GM23248 (cell line): ENCODE measurements at regions not wholly inside any gene's neighbourhood (a gene's known extent, or its start where the extent isn't known, plus 50 kb on each side); places are given as distances from the start of the nearest gene placed in this dataset.
A peak's percentile ranks its signal among the peaks of the same experiment; 100 is the strongest.

Experiments used
- DNase-seq: peaks from one replicate; pipeline ENCODE4 v3.0.0-alpha.2; 2015
- H2AFZ ChIP-seq: fragments of 200-600 bp; sonication (generic); 2 replicates; pipeline ENCODE4 v1.6.1; 2016; ENCODE audit warnings: antibody characterized with exemption
- H3F3A ChIP-seq: fragments of 200-600 bp; sonication (generic); 2 replicates; pipeline ENCODE4 v1.6.1; 2016; ENCODE audit warnings: mild to moderate bottlenecking, antibody characterized with exemption, mixed run types; ENCODE audit not compliant: insufficient read depth
- H3K27ac ChIP-seq: fragments of 200-600 bp; sonication (generic); 2 replicates; pipeline ENCODE4 v1.5.1; 2016; ENCODE audit warnings: mild to moderate bottlenecking
- H3K27me3 ChIP-seq: fragments of 200-600 bp; sonication (generic); replicated peaks from 2 replicates; pipeline ENCODE4 v1.6.1; 2016; ENCODE audit warnings: mild to moderate bottlenecking; ENCODE audit not compliant: insufficient read depth
- H3K36me3 ChIP-seq: fragments of 200-600 bp; sonication (generic); 2 replicates; pipeline ENCODE4 v1.6.1; 2016; ENCODE audit warnings: low read depth, mild to moderate bottlenecking
- H3K4me1 ChIP-seq: fragments of 200-600 bp; sonication (generic); 2 replicates; pipeline ENCODE4 v1.6.1; 2016; ENCODE audit warnings: mild to moderate bottlenecking; ENCODE audit not compliant: insufficient read depth
- H3K4me2 ChIP-seq: fragments of 200-600 bp; sonication (generic); one replicate; pipeline ENCODE4 v1.6.1; 2016; ENCODE audit warnings: mild to moderate bottlenecking; ENCODE audit not compliant: unreplicated experiment
- H3K4me3 ChIP-seq: fragments of 200-600 bp; sonication (generic); 2 replicates; pipeline ENCODE4 v1.5.1; 2016; ENCODE audit warnings: mild to moderate bottlenecking
- H3K79me2 ChIP-seq: fragments of 200-600 bp; sonication (generic); 2 replicates; pipeline ENCODE4 v1.6.1; 2016; ENCODE audit warnings: mild to moderate bottlenecking; ENCODE audit not compliant: insufficient read depth
- H3K9ac ChIP-seq: fragments of 200-600 bp; sonication (generic); 2 replicates; pipeline ENCODE4 v1.6.1; 2016; ENCODE audit warnings: mild to moderate bottlenecking
- H3K9me2 ChIP-seq: fragments of 200-600 bp; sonication (generic); 2 replicates; pipeline ENCODE4 v1.6.1; 2016; ENCODE audit warnings: mixed run types, mild to moderate bottlenecking, moderate library complexity; ENCODE audit not compliant: insufficient read depth
- H3K9me3 ChIP-seq: fragments of 200-600 bp; sonication (generic); one replicate; pipeline ENCODE4 v1.6.1; 2017; ENCODE audit warnings: low read depth
- H4K20me1 ChIP-seq: fragments of 200-600 bp; sonication (generic); 2 replicates; pipeline ENCODE4 v1.6.0; 2016; ENCODE audit not compliant: insufficient read depth
- EZH2 ChIP-seq: fragments of 200-600 bp; sonication (generic); IDR thresholded peaks from 2 replicates; pipeline ENCODE4 v1.6.1; 2018; ENCODE audit warnings: antibody characterized with exemption, mild to moderate bottlenecking; ENCODE audit not compliant: insufficient read depth, poor library complexity, severe bottlenecking
- EZH2phosphoT487 ChIP-seq: fragments of 200-600 bp; sonication (generic); IDR thresholded peaks from 2 replicates; pipeline ENCODE4 v1.6.1; 2018; ENCODE audit warnings: antibody characterized with exemption, moderate library complexity, mild to moderate bottlenecking, low read depth; ENCODE audit not compliant: insufficient read depth
- WGBS, 2 experiments: methylation state at CpG; one replicate each; pipeline ENCODE4 v1.1.6; 2015 to 2017; ENCODE audit warnings: low lambda C conversion rate in 2 of 2, low coverage in 1 of 2; ENCODE audit errors: missing lambda C conversion rate in 2 of 2; 5-methylcytosine and 5-hydroxymethylcytosine counted together
- in situ Hi-C: fragments of 300-500 bp; cut with MboI; formaldehyde crosslinking; loops from 2 replicates; pipeline ENCODE4 v1.15.0; 2020

DNA sequence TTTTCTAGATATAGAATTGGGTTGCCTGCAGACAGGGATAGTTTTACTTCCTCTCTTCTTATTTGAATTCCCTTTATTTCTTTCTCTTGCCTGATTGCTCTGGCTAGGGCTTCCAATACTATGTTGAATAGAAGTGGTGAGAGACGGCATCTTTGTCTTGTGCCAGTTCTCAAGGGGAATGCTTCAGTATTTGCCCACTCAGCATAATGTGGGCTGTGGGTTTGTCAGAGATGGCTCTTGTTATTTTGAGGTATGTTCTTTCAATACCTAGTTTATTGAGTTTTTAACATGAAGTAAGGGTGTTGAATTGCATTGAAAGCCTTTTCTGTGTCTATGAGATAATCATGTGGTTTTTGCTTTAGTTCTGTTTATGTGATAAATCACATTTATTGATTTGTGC is 273.9 kb upstream of the CHORDC1 start:
- Histone ChIP-seq H2AFZ (no peak overlapping the region), H3K27me3 (no peaks in the 10 kb centered on the region), H3K4me1 (no peaks in the 10 kb centered on the region), H3K4me2 (no peak overlapping the region), H4K20me1 (no peaks in the 10 kb centered on the region), H3K9me2 (no peaks in the 10 kb centered on the region), H3K4me3 (no peak overlapping the region), H3K36me3 (no peaks in the 10 kb centered on the region), H3K27ac (no peak overlapping the region), H3K9me3 (no peaks in the 10 kb centered on the region), H3F3A (no peaks in the 10 kb centered on the region), H3K79me2 (no peaks in the 10 kb centered on the region), H3K9ac (no peak overlapping the region)
- 39 to 62% methylated on average over 1 of the region's 1 CpG for WGBS, 2 experiments
- DNase-seq = no peak
- TF ChIP-seq EZH2phosphoT487 (no peak), EZH2 (no peak)
- in situ Hi-C loops = no loop called here

DNA sequence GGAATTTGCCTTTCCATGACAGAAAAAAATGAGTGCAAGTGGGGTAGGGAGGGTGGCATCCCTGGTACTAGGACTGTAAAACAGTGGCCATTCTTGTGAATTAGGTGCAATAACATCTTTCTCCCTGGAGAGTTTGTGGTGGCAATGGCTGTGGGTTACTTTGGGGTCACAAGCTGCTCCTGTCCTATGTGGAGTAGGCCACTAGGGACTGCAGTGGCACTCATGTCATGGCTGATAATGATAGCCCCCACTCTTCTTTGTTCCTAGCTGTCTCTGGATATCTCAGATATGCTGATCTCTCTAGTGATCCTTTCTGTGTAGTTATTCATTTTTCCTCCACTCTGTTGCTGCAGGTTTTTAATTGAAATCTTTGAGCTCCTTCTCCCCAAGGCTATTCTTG is 270.5 kb upstream of the CHORDC1 start:
- Histone ChIP-seq H3F3A (no peaks in the 10 kb centered on the region), H3K9ac (no peak overlapping the region), H3K9me3 (no peaks in the 10 kb centered on the region), H3K27ac (no peak overlapping the region), H3K9me2 (no peaks in the 10 kb centered on the region), H2AFZ (no peak overlapping the region), H3K79me2 (no peaks in the 10 kb centered on the region), H3K4me1 (no peaks in the 10 kb centered on the region), H4K20me1 (no peaks in the 10 kb centered on the region), H3K36me3 (no peaks in the 10 kb centered on the region), H3K27me3 (no peaks in the 10 kb centered on the region), H3K4me2 (no peak overlapping the region), H3K4me3 (no peak overlapping the region)
- in situ Hi-C loops = no loop called here
- TF ChIP-seq EZH2phosphoT487 = no peak
- no peak for DNase-seq

DNA sequence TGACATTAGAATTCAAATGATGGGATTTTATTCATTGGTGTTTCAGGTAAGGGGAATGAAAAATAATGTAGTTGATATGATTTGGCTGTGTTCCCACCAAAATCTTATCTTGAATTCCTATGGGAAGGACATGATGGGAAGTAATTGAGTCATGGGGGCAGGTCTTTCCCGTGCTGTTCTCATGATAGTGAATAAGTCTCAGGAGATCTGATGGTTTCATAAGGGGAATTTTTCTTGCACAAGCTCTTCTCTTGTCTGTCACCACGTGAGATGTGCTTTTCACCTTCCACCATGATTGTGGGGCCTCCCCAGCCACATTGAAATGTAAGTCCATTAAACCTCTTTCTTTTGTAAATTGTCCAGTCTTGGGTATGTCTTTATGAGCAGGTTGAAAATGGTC is 268.6 kb upstream of the CHORDC1 start:
- 9 to 14% methylated on average over 2 of the region's 2 CpGs for WGBS, 2 experiments
- H3K27ac ChIP-seq = no peak overlapping the region
- H3K36me3 ChIP-seq = no peaks in the 10 kb centered on the region
- no peaks in the 10 kb centered on the region for H4K20me1 ChIP-seq
- no peak overlapping the region for H3K4me3 ChIP-seq
- DNase-seq = no peak
- no peaks in the 10 kb centered on the region for H3K79me2 ChIP-seq
- H3F3A ChIP-seq = no peaks in the 10 kb centered on the region
- no peaks in the 10 kb centered on the region for H3K9me3 ChIP-seq
- no peaks in the 10 kb centered on the region for H3K4me1 ChIP-seq
- no peak overlapping the region for H2AFZ ChIP-seq
- TF ChIP-seq EZH2phosphoT487 = no peak
- H3K27me3 ChIP-seq = no peaks in the 10 kb centered on the region
- no peak overlapping the region for H3K9ac ChIP-seq
- in situ Hi-C loops = no loop called here
- H3K9me2 ChIP-seq = no peaks in the 10 kb centered on the region
- H3K4me2 ChIP-seq = no peak overlapping the region

DNA sequence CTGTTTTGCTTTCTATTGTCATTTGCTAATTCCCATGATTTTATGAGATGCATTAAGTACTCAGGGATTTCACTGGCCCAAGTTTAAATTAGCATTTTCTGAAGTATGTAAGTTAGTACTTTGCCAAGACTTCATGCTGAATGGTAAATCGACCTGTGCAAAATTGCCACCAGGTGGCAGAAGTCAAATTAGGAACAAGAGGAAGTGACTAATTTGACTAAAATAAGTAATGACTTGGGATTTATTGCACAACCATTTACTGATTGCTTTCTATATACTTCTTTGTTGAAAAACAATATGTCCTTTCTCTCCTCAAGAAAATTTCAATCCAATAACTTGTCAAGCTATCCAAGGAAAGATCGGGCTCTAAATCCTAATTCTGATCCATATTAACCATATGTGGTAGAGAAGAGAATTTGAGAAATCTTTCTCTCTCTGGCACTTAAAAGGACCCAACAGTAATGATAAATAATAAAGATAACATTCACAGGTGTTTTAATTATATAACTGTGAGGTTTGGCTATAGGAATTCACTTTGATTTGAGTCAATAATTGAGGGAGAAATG is 253.7 kb upstream of the CHORDC1 start:
- no peaks in the 10 kb centered on the region for H3K36me3 ChIP-seq
- no peaks in the 10 kb centered on the region for H3F3A ChIP-seq
- TF ChIP-seq EZH2phosphoT487 = no peak
- TF ChIP-seq EZH2 = no peak
- peak; percentile 26 for DNase-seq
- no peak overlapping the region for H3K4me2 ChIP-seq
- no peak overlapping the region for H2AFZ ChIP-seq
- no peak overlapping the region for H3K9ac ChIP-seq
- no peak overlapping the region for H3K4me3 ChIP-seq
- H3K79me2 ChIP-seq = no peaks in the 10 kb centered on the region
- WGBS, 2 experiments = 20 to 21% methylated on average over 2 of the region's 2 CpGs
- no peaks in the 10 kb centered on the region for H4K20me1 ChIP-seq
- no peaks in the 10 kb centered on the region for H3K9me3 ChIP-seq
- H3K9me2 ChIP-seq = no peaks in the 10 kb centered on the region
- H3K27ac ChIP-seq = no peak overlapping the region
- no peaks in the 10 kb centered on the region for H3K4me1 ChIP-seq
- H3K27me3 ChIP-seq = no peaks in the 10 kb centered on the region
- in situ Hi-C loops = no loop called here

DNA sequence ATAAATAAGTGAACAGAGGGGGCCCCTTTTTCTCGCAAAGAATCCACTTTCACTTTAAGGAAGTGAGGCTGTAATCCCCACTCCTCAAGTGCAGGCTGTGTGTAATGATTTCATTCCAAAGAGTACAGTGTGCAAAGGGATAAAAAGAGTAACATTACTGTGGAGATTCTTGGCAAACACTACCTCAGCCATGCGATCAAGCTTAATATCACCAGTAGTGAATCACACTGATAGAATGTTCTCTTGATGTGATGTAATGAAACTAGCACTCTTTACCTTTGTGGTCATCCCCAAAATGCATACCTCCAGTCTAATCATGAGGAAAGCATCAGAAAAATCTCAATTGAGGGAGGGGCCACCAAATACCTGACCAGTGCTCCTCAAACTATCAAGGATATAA is 246.1 kb upstream of the CHORDC1 start:
- no peak overlapping the region for H2AFZ ChIP-seq
- no peak overlapping the region for H3K27ac ChIP-seq
- no peaks in the 10 kb centered on the region for H4K20me1 ChIP-seq
- no peak for TF ChIP-seq EZH2
- TF ChIP-seq EZH2phosphoT487 = no peak
- H3K27me3 ChIP-seq = no peaks in the 10 kb centered on the region
- DNase-seq = peak; percentile 0
- no peaks in the 10 kb centered on the region for H3K4me1 ChIP-seq
- 33 to 38% methylated on average over 2 of the region's 2 CpGs for WGBS, 2 experiments
- in situ Hi-C loops = no loop called here
- no peaks in the 10 kb centered on the region for H3K36me3 ChIP-seq
- H3K4me2 ChIP-seq = no peak overlapping the region
- H3K9me3 ChIP-seq = no peaks in the 10 kb centered on the region
- H3K9ac ChIP-seq = no peak overlapping the region
- no peaks in the 10 kb centered on the region for H3F3A ChIP-seq
- no peaks in the 10 kb centered on the region for H3K9me2 ChIP-seq
- H3K4me3 ChIP-seq = no peak overlapping the region
- no peaks in the 10 kb centered on the region for H3K79me2 ChIP-seq
